GM12801 (cell line): ENCODE measurements at regions not wholly inside any gene's neighbourhood (a gene's known extent, or its start where the extent isn't known, plus 50 kb on each side); places are given as distances from the start of the nearest gene placed in this dataset.

Source experiments
- TF ChIP-seq, protein P1 (sequence below): IDR thresholded peaks from one replicate; pipeline ENCODE4 v1.5.1; 2011; ENCODE audit warnings: control low read depth; ENCODE audit not compliant: insufficient read length; ENCODE audit errors: extremely low read depth

DNA sequence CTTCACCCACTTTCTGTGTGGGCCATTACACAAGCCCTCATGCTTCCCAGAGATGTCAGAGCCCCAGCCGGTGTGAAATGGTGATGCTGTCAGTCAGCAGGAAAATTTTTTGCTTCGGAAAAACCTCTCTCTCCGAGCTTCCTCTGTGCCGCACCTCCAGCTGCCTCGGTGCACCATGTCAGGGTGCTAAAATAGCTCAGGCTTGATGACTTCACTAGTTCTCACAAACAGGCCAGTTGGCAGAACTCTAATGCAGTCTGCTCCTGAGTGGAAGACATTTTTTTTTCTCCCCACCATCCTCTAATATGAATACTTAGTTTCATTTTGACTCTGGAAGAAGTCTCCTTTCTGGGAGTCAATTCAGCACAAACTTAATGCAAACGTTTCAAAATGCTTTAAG, 71.3 kb downstream of the KLF12 start:
- TF ChIP-seq, protein P1, sequence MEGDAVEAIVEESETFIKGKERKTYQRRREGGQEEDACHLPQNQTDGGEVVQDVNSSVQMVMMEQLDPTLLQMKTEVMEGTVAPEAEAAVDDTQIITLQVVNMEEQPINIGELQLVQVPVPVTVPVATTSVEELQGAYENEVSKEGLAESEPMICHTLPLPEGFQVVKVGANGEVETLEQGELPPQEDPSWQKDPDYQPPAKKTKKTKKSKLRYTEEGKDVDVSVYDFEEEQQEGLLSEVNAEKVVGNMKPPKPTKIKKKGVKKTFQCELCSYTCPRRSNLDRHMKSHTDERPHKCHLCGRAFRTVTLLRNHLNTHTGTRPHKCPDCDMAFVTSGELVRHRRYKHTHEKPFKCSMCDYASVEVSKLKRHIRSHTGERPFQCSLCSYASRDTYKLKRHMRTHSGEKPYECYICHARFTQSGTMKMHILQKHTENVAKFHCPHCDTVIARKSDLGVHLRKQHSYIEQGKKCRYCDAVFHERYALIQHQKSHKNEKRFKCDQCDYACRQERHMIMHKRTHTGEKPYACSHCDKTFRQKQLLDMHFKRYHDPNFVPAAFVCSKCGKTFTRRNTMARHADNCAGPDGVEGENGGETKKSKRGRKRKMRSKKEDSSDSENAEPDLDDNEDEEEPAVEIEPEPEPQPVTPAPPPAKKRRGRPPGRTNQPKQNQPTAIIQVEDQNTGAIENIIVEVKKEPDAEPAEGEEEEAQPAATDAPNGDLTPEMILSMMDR: no peak

DNA sequence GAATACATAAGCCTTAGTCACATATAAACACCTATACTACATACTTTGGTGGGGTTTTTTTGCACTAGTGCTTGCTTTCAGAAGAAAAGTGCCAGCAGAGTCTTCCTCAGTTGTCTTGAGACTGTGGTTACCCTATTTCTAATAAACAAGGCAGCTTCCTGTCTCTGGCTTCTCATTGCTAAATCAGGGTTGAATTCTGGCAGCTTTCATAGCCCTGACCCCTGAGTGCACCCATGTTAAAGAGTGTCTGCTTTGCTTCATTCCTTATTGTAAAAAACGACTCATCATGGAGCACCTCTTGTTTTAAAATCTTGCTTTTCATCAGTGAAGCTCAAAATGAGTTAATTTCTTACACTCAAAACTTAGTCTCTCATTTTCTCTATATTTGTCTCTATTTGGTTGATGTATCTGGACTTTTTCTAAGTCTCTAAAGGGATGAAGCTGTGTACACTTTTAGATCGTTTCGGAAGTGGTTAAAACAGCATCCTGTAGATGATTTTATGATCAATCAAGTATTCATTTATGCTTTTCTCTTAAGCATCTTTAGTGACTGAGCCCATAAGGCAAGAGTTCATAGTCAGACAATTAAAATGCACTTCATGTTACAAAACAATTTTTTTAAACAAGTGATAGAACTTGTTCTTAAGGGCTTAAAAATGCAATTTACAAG, 72.1 kb downstream of the KLF12 start:
- TF ChIP-seq, protein P1: no peak

GRCh38 chr13:74056801-74057542, 77.2 kb downstream of the KLF12 start:
- TF ChIP-seq, protein P1: no peak

DNA sequence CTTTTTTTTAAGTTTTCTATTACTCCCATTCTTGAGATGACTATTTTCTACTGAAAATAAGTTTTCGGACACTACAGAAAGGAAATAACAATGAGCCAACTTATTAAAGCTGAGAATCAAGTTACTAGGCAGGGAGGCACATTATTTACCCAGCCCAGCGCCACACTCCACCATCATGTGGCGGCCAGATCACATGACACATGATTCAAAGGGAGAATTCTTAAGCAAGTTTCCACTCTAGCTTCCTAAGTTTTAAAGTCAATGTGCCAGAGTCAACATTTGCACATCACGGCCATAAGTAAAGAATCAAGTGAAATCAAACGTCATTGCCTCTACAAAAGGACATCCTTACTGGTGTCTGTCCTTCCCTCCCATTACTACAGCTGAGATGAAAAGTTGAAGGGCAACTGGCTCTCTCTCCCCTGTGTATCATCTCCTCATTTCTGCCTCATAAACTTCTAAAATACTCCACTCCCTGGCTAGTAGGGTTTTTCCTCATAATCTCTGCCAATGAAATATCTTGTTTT, 81.7 kb downstream of the KLF12 start:
- TF ChIP-seq, protein P1: no peak

DNA sequence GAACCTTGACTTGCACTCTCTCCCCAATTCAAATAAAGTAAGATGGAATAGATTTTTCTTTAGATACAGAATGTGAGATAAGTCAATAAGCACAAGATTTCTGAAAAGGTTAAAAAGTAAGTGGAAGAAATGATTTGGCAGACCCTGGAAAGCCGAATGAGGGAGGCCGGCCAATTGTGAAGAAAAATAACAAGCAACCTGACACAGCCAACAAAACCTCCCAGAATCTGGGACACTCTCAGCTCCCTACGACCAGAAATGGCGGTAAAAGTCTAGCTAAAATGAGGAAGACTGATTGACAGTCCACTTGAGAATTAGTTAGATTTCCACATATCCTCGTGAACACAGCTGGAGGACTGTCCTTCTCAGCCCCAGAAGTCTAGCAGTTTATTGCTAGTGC, 85.4 kb downstream of the KLF12 start:
- TF ChIP-seq, protein P1: no peak

GRCh38 chr13:74047931-74048600, 86.1 kb downstream of the KLF12 start:
- TF ChIP-seq, protein P1: no peak

DNA sequence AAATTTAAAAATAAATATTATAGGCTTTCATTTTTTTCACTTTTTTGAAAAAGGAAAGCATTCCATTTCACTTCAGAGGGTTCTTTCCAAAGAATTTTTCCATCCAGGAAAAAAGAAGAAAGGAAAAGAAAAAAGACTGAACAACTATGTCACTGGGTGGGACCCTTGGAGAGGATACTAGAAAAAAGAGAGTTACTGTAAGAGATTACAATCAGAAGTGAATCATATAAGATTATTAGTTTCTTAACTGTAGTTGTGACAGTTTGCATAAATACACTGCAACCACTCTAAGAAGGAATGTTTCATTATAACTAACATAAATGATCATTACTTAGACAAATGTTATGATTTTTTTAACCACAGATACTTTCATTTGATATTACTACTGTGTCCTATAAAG, 87.8 kb downstream of the KLF12 start:
- TF ChIP-seq, protein P1: no peak
